Activated CD8-positive, alpha-beta T cell treated with anti-CD3 and anti-CD28 coated beads for 36 hours (primary cell): ENCODE measurements at regions not wholly inside any gene's neighbourhood (a gene's known extent, or its start where the extent isn't known, plus 50 kb on each side); places are given as distances from the start of the nearest gene placed in this dataset.

Source experiments
- ATAC-seq: fragments of 200-7000 bp; cut with Tn5 transposase; one replicate; pipeline ENCODE4 v1.10.0; 2021; ENCODE audit warnings: mild to moderate bottlenecking, moderate library complexity
- CTCF ChIA-PET: fragments of 350-600 bp; sonication (Branson Sonifier 250); formaldehyde crosslinking; loops from one replicate; lab custom pipeline; 2021; ENCODE audit warnings: antibody characterized with exemption; lab: Charles Lee
- POLR2A ChIA-PET: fragments of 350-600 bp; sonication (Branson Sonifier 250); formaldehyde crosslinking; loops from one replicate; lab custom pipeline; 2021; ENCODE audit warnings: antibody characterized with exemption; lab: Charles Lee
- DNase-seq: peaks from one replicate; pipeline ENCODE4 v3.0.0-alpha.2; 2020
- H3K27ac Mint-ChIP-seq: one replicate; pipeline ENCODE4 v1.8.0; 2021; ENCODE audit warnings: mild to moderate bottlenecking, mixed read lengths
- H3K27me3 Mint-ChIP-seq: one replicate; pipeline ENCODE4 v1.8.0; 2021; ENCODE audit warnings: mixed read lengths
- H3K36me3 Mint-ChIP-seq: one replicate; pipeline ENCODE4 v1.8.0; 2021; ENCODE audit warnings: low read depth, mixed read lengths
- H3K4me1 Mint-ChIP-seq: one replicate; pipeline ENCODE4 v1.8.0; 2021; ENCODE audit warnings: low read depth, mixed read lengths
- H3K4me3 Mint-ChIP-seq: one replicate; pipeline ENCODE4 v1.8.0; 2021; ENCODE audit warnings: mild to moderate bottlenecking, moderate library complexity, mixed read lengths
- H3K9me3 Mint-ChIP-seq: one replicate; pipeline ENCODE4 v1.8.0; 2021; ENCODE audit warnings: mixed read lengths
- CTCF ChIP-seq: fragments of 200-600 bp; IDR thresholded peaks from one replicate; pipeline ENCODE4 v1.8.0; 2022; ENCODE audit warnings: antibody characterized with exemption, mild to moderate bottlenecking
- intact Hi-C: fragments of 100-400 bp; cut with micrococcal nuclease; formaldehyde crosslinking; loops from one replicate; pipeline ENCODE4 v1.10.0; 2022

GRCh38 chr4:187171706-187172339, 448.2 kb upstream of the FAT1 start:
- CTCF ChIA-PET = no interaction called here
- DNase-seq = no peak
- Mint-ChIP-seq H3K27me3 (no peaks in the 10 kb centered on the region), H3K36me3 (no peaks in the 10 kb centered on the region), H3K27ac (no peak overlapping the region), H3K4me3 (no peak overlapping the region), H3K9me3 (peaks cover 4% of the 10 kb centered on the region), H3K4me1 (no peaks in the 10 kb centered on the region)
- TF ChIP-seq CTCF = no peak
- POLR2A ChIA-PET = no interaction called here
- intact Hi-C loops = no loop called here
- no peak for ATAC-seq

GRCh38 chr4:187172340-187172761, 448.7 kb upstream of the FAT1 start:
- Mint-ChIP-seq H3K4me1 (no peaks in the 10 kb centered on the region), H3K27me3 (no peaks in the 10 kb centered on the region), H3K4me3 (no peak overlapping the region), H3K9me3 (peaks cover 4% of the 10 kb centered on the region), H3K27ac (no peak overlapping the region), H3K36me3 (no peaks in the 10 kb centered on the region)
- ChIA-PET CTCF (no interaction called here), POLR2A (no interaction called here)
- DNase-seq = no peak
- no peak for ATAC-seq
- intact Hi-C loops = no loop called here
- no peak for TF ChIP-seq CTCF

GRCh38 chr4:187174749-187175148, 451.1 kb upstream of the FAT1 start:
- no peaks in the 10 kb centered on the region for H3K27me3 Mint-ChIP-seq
- no peak for DNase-seq
- H3K4me1 Mint-ChIP-seq = no peaks in the 10 kb centered on the region
- ChIA-PET POLR2A (no interaction called here), CTCF (no interaction called here)
- no peak overlapping the region for H3K4me3 Mint-ChIP-seq
- no peaks in the 10 kb centered on the region for H3K36me3 Mint-ChIP-seq
- ATAC-seq = no peak
- no peak overlapping the region for H3K27ac Mint-ChIP-seq
- no peak for TF ChIP-seq CTCF
- intact Hi-C loops = no loop called here
- peaks cover 4% of the 10 kb centered on the region for H3K9me3 Mint-ChIP-seq

- no peak overlapping the region for H3K27ac Mint-ChIP-seq
- DNase-seq (no peak), ATAC-seq (no peak)
- peaks cover 4% of the 10 kb centered on the region for H3K9me3 Mint-ChIP-seq
- H3K4me3 Mint-ChIP-seq = no peak overlapping the region
- ChIA-PET POLR2A (no interaction called here), CTCF (no interaction called here)
- intact Hi-C loops = no loop called here
- no peaks in the 10 kb centered on the region for H3K4me1 Mint-ChIP-seq
- H3K36me3 Mint-ChIP-seq = no peaks in the 10 kb centered on the region
- no peak for TF ChIP-seq CTCF
- no peaks in the 10 kb centered on the region for H3K27me3 Mint-ChIP-seq
Measured at GRCh38 chr4:187175197-187175596, 451.5 kb upstream of the FAT1 start.

GRCh38 chr4:187176261-187176910, 452.7 kb upstream of the FAT1 start:
- ATAC-seq = no peak
- H3K4me3 Mint-ChIP-seq = no peak overlapping the region
- H3K36me3 Mint-ChIP-seq = no peaks in the 10 kb centered on the region
- H3K27me3 Mint-ChIP-seq = no peaks in the 10 kb centered on the region
- no peak for DNase-seq
- no peaks in the 10 kb centered on the region for H3K4me1 Mint-ChIP-seq
- no peak overlapping the region for H3K27ac Mint-ChIP-seq
- intact Hi-C loops = no loop called here
- ChIA-PET POLR2A (no interaction called here), CTCF (no interaction called here)
- TF ChIP-seq CTCF = no peak
- H3K9me3 Mint-ChIP-seq = peaks cover 4% of the 10 kb centered on the region
